ENCODE measurements at regions not wholly inside any gene's neighbourhood (a gene's known extent, or its start where the extent isn't known, plus 50 kb on each side); places are given as distances from the start of the nearest gene placed in this dataset.

DNA sequence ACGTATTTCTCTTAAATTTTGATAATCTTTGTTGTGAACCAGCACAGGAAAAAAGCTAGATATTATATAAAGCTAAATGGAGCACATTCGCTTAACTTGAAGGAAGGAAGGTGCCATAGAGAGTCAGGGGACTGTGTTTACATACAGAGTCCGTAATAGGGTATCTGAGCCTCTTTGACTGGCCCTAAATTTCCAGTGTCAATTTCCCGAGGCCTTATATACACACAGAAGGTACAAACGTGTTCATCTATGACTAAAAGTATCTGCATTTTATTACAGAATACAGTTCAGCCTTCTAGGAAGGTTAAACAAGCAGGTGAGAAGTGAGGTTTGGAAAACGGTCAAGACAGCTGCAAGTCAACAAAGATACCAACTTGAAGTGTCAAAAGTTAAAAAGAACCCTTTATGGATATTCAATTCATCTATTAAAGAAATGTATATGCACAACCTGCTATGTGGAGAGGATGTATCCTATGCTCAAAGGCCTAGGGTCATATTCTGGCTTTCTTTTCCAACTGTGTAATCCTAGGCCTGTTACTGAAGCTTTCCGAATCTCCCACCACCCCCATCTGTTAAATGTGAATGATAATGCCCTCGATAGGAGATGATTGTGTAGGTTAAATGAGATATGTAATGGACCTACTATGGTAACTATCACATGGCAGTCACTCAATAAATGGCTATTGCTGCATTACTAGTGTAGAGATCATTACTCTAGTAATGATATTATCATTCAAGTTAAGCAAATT lies 263.7 kb upstream of the MAF start:
- Histone ChIP-seq H4K20me1 (ENCODE audit: low read depth, low read length) (no peaks in the 10 kb centered on the region), H3K79me2 (ENCODE audit: insufficient read depth, low read length) (no peaks in the 10 kb centered on the region), H3K9ac (ENCODE audit: low read length) (no peak overlapping the region), H3K27ac (ENCODE audit: low read depth, low read length) (no peak overlapping the region), H3K9me2 (replicated peaks; ENCODE audit: insufficient read depth, low read length) (no peaks in the 10 kb centered on the region), H3K36me3 (ENCODE audit: low read length) (no peaks in the 10 kb centered on the region), H3K27me3 (ENCODE audit: low read length) (no peaks in the 10 kb centered on the region), H3K4me3 (ENCODE audit: insufficient read depth, low read length, poor library complexity, severe bottlenecking) (no peak overlapping the region), H3F3A (ENCODE audit: insufficient read depth) (no peaks in the 10 kb centered on the region), H2AFZ (ENCODE audit: low read depth, low read length, severe bottlenecking) (no peak overlapping the region), H3K9me3 (ENCODE audit: insufficient read depth, low read length) (no peaks in the 10 kb centered on the region), H3K4me2 (ENCODE audit: low read depth, low read length, poor library complexity, severe bottlenecking) (no peak overlapping the region)
- TF ChIP-seq, protein P1, sequence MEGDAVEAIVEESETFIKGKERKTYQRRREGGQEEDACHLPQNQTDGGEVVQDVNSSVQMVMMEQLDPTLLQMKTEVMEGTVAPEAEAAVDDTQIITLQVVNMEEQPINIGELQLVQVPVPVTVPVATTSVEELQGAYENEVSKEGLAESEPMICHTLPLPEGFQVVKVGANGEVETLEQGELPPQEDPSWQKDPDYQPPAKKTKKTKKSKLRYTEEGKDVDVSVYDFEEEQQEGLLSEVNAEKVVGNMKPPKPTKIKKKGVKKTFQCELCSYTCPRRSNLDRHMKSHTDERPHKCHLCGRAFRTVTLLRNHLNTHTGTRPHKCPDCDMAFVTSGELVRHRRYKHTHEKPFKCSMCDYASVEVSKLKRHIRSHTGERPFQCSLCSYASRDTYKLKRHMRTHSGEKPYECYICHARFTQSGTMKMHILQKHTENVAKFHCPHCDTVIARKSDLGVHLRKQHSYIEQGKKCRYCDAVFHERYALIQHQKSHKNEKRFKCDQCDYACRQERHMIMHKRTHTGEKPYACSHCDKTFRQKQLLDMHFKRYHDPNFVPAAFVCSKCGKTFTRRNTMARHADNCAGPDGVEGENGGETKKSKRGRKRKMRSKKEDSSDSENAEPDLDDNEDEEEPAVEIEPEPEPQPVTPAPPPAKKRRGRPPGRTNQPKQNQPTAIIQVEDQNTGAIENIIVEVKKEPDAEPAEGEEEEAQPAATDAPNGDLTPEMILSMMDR (IDR thresholded peaks at IDR 0.05; ENCODE audit: insufficient read depth, low read length, poor library complexity, severe bottlenecking), result no peak
- no peak for TF ChIP-seq EZH2phosphoT487 (conservative IDR thresholded peaks at IDR 0.05; ENCODE audit: low read length)

DNA sequence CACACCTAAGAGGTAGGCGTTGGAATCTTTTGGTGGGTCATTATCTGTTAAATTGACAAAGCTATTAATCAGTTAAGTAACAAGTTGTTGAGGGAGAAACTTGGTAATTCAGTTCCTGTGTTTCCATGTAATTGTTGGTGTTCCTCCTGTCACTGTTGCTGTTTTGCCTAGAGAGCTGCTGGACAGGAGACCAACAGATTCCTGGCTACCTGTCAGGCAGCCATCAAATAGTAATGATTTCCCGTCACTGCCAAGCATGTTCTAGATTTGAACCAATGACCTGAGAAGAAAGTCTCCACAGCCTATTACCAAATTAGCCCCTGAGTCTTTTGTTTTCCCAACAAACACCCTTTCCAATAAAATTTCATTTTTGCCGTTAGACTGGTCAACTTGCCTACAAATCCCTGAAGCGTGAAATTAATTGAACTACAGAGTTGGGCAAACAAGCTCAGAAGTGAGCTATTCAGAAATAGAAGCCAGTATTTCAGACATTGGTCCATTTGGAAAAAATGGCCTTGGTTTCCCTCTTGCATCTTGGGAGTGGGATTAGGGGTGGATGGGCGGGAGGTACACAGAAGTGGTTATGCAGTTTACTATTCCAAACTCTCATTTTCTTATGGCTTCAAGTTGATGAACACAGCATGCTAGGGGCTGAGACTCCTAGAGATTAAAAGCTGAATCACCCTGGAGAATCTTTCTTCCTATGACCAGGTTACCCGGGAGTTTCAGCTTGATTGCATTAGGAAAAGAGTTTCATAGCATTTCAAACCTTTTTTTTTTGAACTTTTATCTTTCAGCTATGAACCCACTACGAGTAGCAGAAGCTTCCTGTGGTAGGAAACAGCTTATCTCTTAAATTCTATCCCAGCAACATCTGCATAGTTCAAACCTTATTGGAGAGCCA lies 262.8 kb upstream of the MAF start:
- Histone ChIP-seq H3K27me3 (ENCODE audit: low read length) (no peaks in the 10 kb centered on the region), H3F3A (ENCODE audit: insufficient read depth) (no peaks in the 10 kb centered on the region), H2AFZ (ENCODE audit: low read depth, low read length, severe bottlenecking) (no peak overlapping the region), H3K4me2 (ENCODE audit: low read depth, low read length, poor library complexity, severe bottlenecking) (no peak overlapping the region), H4K20me1 (ENCODE audit: low read depth, low read length) (no peaks in the 10 kb centered on the region), H3K36me3 (ENCODE audit: low read length) (no peaks in the 10 kb centered on the region), H3K9me2 (replicated peaks; ENCODE audit: insufficient read depth, low read length) (no peaks in the 10 kb centered on the region), H3K27ac (ENCODE audit: low read depth, low read length) (no peak overlapping the region), H3K9ac (ENCODE audit: low read length) (no peak overlapping the region), H3K4me3 (ENCODE audit: insufficient read depth, low read length, poor library complexity, severe bottlenecking) (no peak overlapping the region), H3K9me3 (ENCODE audit: insufficient read depth, low read length) (no peaks in the 10 kb centered on the region), H3K79me2 (ENCODE audit: insufficient read depth, low read length) (no peaks in the 10 kb centered on the region)
- TF ChIP-seq EZH2phosphoT487 (conservative IDR thresholded peaks at IDR 0.05; ENCODE audit: low read length), result no peak
- TF ChIP-seq, protein P1 (IDR thresholded peaks at IDR 0.05; ENCODE audit: insufficient read depth, low read length, poor library complexity, severe bottlenecking), result no peak

DNA sequence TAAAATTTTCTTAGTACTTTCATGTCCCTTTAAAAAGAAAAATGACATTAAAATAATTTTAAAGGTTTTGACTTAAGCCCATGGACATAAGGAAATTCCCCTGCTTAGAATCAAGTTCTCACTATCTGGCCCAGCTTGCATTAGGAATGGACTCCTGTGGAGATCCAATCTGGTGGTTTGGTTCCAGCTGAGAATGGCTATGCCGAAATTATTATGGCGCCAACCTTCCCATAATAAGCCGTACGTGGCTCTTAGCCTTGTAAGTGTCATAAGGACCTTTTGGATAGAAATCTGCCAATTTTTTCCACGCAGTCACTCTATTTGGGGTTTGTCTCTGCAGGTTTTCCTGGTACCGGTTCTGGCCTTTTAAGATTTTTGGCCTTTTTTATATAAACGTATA lies 262.1 kb upstream of the MAF start:
- H3K27ac ChIP-seq (ENCODE audit: low read depth, low read length), result no peak overlapping the region
- no peaks in the 10 kb centered on the region for H4K20me1 ChIP-seq (ENCODE audit: low read depth, low read length)
- no peak for TF ChIP-seq EZH2phosphoT487 (conservative IDR thresholded peaks at IDR 0.05; ENCODE audit: low read length)
- TF ChIP-seq, protein P1 (IDR thresholded peaks at IDR 0.05; ENCODE audit: insufficient read depth, low read length, poor library complexity, severe bottlenecking), result no peak
- no peaks in the 10 kb centered on the region for H3K36me3 ChIP-seq (ENCODE audit: low read length)
- no peak overlapping the region for H3K9ac ChIP-seq (ENCODE audit: low read length)
- H3K79me2 ChIP-seq (ENCODE audit: insufficient read depth, low read length), result no peaks in the 10 kb centered on the region
- no peak overlapping the region for H2AFZ ChIP-seq (ENCODE audit: low read depth, low read length, severe bottlenecking)
- H3K4me2 ChIP-seq (ENCODE audit: low read depth, low read length, poor library complexity, severe bottlenecking), result no peak overlapping the region
- H3K9me3 ChIP-seq (ENCODE audit: insufficient read depth, low read length), result no peaks in the 10 kb centered on the region
- no peaks in the 10 kb centered on the region for H3K9me2 ChIP-seq (replicated peaks; ENCODE audit: insufficient read depth, low read length)
- no peaks in the 10 kb centered on the region for H3K27me3 ChIP-seq (ENCODE audit: low read length)
- no peaks in the 10 kb centered on the region for H3F3A ChIP-seq (ENCODE audit: insufficient read depth)
- H3K4me3 ChIP-seq (ENCODE audit: insufficient read depth, low read length, poor library complexity, severe bottlenecking), result no peak overlapping the region

Measured in SU-DHL-6 (cell line).